ENCODE measurements at regions not wholly inside any gene's neighbourhood (a gene's known extent, or its start where the extent isn't known, plus 50 kb on each side); places are given as distances from the start of the nearest gene placed in this dataset.
"Not testable (repeated sequence)": the region's sequence is repeated elsewhere in the genome, so short reads cannot be mapped to it uniquely, and the experiment has no call there.

DNA sequence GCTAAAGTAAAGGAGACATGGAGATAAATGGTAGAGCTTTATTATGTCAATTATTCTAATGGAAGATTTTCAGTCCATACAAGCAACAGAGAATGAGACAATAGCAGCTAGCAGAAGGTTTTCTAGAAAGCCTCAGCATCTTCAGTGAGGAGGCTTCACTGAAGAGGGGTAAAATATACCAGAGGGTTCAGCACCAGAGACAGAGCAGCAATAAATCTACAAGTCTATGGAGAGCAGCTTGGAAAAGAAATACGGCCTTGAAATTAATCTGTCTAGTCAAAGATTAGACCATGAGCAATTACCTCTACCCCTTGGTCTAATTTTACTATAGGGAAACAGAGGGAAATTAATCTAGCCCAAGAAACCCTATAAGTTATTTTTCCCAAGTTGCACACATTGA lies 185.7 kb upstream of the CRIM1 start:
- TF ChIP-seq, protein P1, sequence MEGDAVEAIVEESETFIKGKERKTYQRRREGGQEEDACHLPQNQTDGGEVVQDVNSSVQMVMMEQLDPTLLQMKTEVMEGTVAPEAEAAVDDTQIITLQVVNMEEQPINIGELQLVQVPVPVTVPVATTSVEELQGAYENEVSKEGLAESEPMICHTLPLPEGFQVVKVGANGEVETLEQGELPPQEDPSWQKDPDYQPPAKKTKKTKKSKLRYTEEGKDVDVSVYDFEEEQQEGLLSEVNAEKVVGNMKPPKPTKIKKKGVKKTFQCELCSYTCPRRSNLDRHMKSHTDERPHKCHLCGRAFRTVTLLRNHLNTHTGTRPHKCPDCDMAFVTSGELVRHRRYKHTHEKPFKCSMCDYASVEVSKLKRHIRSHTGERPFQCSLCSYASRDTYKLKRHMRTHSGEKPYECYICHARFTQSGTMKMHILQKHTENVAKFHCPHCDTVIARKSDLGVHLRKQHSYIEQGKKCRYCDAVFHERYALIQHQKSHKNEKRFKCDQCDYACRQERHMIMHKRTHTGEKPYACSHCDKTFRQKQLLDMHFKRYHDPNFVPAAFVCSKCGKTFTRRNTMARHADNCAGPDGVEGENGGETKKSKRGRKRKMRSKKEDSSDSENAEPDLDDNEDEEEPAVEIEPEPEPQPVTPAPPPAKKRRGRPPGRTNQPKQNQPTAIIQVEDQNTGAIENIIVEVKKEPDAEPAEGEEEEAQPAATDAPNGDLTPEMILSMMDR (conservative IDR thresholded peaks at IDR 0.05; ENCODE audit: control insufficient read depth, insufficient read depth, low read depth, low read length) = no peak
- DNase-seq (ENCODE audit: low read depth) = no peak

DNA sequence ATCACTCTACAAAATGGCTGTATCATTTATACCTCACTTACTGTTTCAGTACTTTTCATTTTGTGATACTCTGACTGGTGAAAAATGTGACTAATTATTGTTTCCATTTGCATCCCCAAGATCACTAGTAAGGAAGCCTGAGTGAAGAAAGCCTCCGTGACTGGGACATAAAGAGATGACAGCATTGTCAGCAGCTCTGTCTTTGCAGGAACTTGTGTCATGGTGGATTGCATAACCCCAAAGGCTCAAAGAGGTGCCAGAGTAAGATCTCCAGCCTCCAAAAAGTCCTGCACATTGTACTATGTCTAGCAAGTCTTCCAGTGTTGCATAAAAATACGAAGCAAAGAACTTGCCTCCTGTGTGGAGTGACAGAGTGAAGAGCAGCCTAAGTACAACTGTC lies 187.5 kb upstream of the CRIM1 start:
- H3K4me3 ChIP-seq (ENCODE audit: control insufficient read depth, low read depth, low read length) = no peak overlapping the region
- no peak for DNase-seq (ENCODE audit: low read depth)
- TF ChIP-seq, protein P1 (conservative IDR thresholded peaks at IDR 0.05; ENCODE audit: control insufficient read depth, insufficient read depth, low read depth, low read length) = no peak

More for the DNA sequence above, 185.7 kb upstream of the CRIM1 start:
- no peak overlapping the region for H3K4me3 ChIP-seq (ENCODE audit: control insufficient read depth, low read depth, low read length)

DNA sequence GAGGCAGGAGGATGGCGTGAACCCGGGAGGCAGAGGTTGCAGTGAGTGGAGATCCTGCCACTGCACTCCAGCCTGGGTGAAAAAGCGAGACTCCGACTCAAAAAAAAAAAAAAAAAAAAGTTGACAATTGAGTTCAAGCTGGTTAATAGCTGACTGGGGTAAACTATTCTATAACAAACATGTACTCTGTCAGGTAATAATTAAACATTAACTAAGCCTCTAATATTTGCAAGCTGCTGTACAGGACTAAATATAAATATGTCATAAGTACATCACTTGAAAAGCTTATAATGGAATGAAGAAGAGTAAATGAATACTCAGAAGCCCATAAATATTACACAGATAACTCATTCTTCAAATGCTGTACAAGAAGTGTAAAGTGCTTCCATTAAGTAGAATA lies 190.4 kb upstream of the CRIM1 start:
- TF ChIP-seq, protein P1 (conservative IDR thresholded peaks at IDR 0.05; ENCODE audit: control insufficient read depth, insufficient read depth, low read depth, low read length) = no peak
- no peak overlapping the region for H3K4me3 ChIP-seq (ENCODE audit: control insufficient read depth, low read depth, low read length)
- DNase-seq (ENCODE audit: low read depth) = no peak

DNA sequence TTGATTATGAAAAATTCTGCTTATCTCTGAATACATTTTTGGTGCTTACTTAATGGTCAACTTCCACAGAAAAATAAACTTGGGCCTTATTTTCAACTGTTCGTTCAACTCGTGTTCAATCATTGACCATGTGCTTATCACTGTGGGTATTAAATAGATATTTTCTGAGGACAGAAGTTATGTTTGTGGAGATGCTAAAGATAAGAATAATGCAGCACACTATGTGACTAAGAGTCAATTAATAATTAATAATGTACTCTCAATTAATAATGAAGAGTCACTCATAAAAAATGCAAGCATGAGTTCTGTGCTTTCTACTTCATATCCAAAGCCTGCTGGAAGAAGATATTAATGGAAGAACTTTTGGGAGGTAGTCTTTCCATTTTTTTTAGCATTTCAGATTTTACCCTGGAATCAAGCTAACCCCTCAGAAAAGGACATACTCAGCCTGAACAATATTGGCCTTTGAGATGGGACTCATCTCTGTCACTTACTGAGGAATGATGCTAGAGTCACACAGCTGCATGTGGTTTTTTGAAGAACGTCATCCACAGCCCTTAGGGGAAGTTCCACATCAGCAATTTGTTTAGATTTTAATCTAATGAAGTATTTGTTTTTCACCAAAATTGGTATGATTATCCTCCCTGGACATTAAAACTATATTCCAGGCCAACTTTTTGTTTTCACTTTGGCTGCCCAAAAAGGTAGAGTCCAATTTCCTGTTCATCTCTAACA lies 191.9 kb upstream of the CRIM1 start:
- H3K4me3 ChIP-seq (ENCODE audit: control insufficient read depth, low read depth, low read length) = no peak overlapping the region
- TF ChIP-seq, protein P1 (conservative IDR thresholded peaks at IDR 0.05; ENCODE audit: control insufficient read depth, insufficient read depth, low read depth, low read length) = no peak
- DNase-seq (ENCODE audit: low read depth) = no peak

DNA sequence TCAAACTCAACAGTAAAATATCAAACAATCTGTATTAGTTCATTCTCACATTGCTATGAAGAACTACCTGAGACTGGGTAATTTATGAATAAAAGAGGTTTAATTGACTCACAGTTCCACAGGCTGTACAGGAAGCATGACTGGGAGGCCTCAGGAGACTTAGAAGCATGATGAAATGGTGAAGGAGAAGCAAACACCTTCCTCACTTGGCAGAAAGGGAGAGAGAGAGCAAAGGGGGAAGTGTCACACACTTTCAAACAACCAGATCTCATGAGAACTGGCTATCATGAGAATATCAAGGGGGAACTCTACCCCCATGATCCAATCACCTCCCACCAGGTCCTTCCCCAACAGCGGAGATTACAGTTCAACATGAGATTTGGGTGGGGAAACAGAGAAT lies 198.5 kb upstream of the CRIM1 start:
- DNase-seq (ENCODE audit: low read depth); H3K4me3 ChIP-seq (ENCODE audit: control insufficient read depth, low read depth, low read length): not testable (repeated sequence)

DNA sequence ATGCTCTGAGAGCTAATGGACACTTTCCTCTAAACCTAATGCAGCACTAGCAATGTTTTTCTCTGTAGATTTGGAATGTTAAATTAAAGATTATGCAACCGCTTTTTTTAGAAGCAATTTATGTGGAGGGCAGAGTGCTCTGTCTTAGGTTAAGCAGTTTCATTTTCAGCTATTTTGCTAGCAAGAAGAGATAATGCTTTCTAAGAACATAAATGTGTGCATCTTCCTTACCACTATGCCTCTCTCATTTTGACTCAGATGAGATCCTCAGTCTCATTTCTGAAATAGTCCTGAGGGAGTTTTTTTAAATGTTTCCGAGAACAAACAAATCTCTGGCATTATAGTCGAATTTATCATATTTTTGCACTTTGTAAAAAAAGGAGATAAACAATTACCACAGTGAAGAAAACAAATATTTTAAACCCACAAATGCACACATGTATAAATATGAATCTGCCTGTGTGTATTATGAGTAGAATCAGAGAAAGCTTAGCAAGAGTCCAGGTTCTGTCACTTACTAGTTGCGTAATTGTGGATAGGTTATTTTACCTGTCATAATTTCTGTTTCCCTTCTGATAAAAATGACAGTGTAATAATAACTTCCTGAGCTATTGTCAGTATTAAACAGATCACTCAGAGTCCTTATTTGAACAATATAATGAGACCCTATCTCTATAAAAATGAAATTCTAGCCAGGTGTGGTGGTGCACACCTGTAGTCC lies 207.7 kb upstream of the CRIM1 start:
- no peak overlapping the region for H3K4me3 ChIP-seq (ENCODE audit: control insufficient read depth, low read depth, low read length)
- DNase-seq (ENCODE audit: low read depth) = no peak
- TF ChIP-seq, protein P1 (conservative IDR thresholded peaks at IDR 0.05; ENCODE audit: control insufficient read depth, insufficient read depth, low read depth, low read length) = no peak

DNA sequence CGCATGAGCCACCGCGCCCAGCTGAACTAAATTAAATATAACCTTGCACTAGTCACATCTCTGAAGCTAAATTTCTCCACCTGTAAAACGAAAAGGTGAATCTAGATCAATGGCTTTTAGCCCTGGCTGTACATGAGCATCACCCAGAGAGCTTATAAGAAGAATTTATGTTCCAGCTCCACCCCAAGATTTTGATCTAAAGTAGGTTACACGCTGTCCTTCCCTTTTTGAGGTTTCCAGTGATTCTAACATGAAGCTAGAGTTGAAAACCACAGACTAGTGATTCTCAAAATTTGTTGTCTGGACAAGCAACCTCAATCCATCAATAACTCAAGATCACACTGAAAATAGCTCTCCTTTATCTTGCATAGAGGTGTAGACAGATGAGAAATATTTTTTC lies 208.8 kb upstream of the CRIM1 start:
- no peak overlapping the region for H3K4me3 ChIP-seq (ENCODE audit: control insufficient read depth, low read depth, low read length)
- no peak for DNase-seq (ENCODE audit: low read depth)
- TF ChIP-seq, protein P1 (conservative IDR thresholded peaks at IDR 0.05; ENCODE audit: control insufficient read depth, insufficient read depth, low read depth, low read length) = no peak
